ENCODE measurements at regions not wholly inside any gene's neighbourhood (a gene's known extent, or its start where the extent isn't known, plus 50 kb on each side); places are given as distances from the start of the nearest gene placed in this dataset.
"Not testable (repeated sequence)": the region's sequence is repeated elsewhere in the genome, so short reads cannot be mapped to it uniquely, and the experiment has no call there.

GRCh38 chr22:12194650-12195049 lies 3333.3 kb upstream of the OR11H1 start:
- not testable (repeated sequence) for H3K79me1 ChIP-seq (ENCODE audit: low read depth, low read length); H2BK120ac ChIP-seq (ENCODE audit: low read depth, low read length); H2BK12ac ChIP-seq (ENCODE audit: low read length); H3K27ac ChIP-seq (replicated peaks; ENCODE audit: low read length); H2AFZ ChIP-seq (ENCODE audit: low read length); H3K9me3 ChIP-seq (replicated peaks in 1 of 2; ENCODE audit: control insufficient read depth in 2 of 2, insufficient read depth in 1 of 2, low read depth in 1 of 2, low read length in 2 of 2); H2BK5ac ChIP-seq (ENCODE audit: low read length); H4K8ac ChIP-seq (ENCODE audit: low read depth, low read length); H3K9ac ChIP-seq (ENCODE audit: low read depth, low read length, poor library complexity); H3K4me3 ChIP-seq (ENCODE audit: low read length in 2 of 2); H3K4me1 ChIP-seq (ENCODE audit: control insufficient read depth in 2 of 2, insufficient read depth in 1 of 2, low read depth in 1 of 2, low read length in 2 of 2); H4K91ac ChIP-seq (ENCODE audit: low read depth, low read length, poor library complexity); H3K14ac ChIP-seq (ENCODE audit: low read length); H3K23ac ChIP-seq (ENCODE audit: low read depth, low read length, poor library complexity); H3K4ac ChIP-seq (ENCODE audit: low read length); DNase-seq (ENCODE audit: low spot score); H2AK5ac ChIP-seq (ENCODE audit: low read depth, low read length); H3K4me2 ChIP-seq (ENCODE audit: insufficient read depth, low read length, poor library complexity, severe bottlenecking); H3K27me3 ChIP-seq (ENCODE audit: control insufficient read depth in 3 of 3, insufficient read depth in 3 of 3, low read depth in 1 of 3, low read length in 3 of 3); H2BK15ac ChIP-seq (ENCODE audit: low read length); H3K18ac ChIP-seq (ENCODE audit: low read length); H3K36me3 ChIP-seq (replicated peaks in 1 of 2; ENCODE audit: control insufficient read depth in 2 of 2, insufficient read depth in 2 of 2, low read length in 2 of 2)
- no CpG with 5 or more reads among the region's 5 CpGs for WGBS, 2 donors (ENCODE audit: extremely low coverage in 2 of 2, insufficient read length in 2 of 2, insufficient replicate concordance in 1 of 2)

GRCh38 chr22:12202067-12202466 lies 3325.9 kb upstream of the OR11H1 start:
- H4K8ac ChIP-seq (ENCODE audit: low read depth, low read length); H2AK5ac ChIP-seq (ENCODE audit: low read depth, low read length); H3K4me1 ChIP-seq (ENCODE audit: control insufficient read depth in 2 of 2, insufficient read depth in 1 of 2, low read depth in 1 of 2, low read length in 2 of 2); H3K9ac ChIP-seq (ENCODE audit: low read depth, low read length, poor library complexity); H4K91ac ChIP-seq (ENCODE audit: low read depth, low read length, poor library complexity); H2BK120ac ChIP-seq (ENCODE audit: low read depth, low read length); H3K14ac ChIP-seq (ENCODE audit: low read length); H2BK5ac ChIP-seq (ENCODE audit: low read length); DNase-seq (ENCODE audit: low spot score); H3K9me3 ChIP-seq (replicated peaks in 1 of 2; ENCODE audit: control insufficient read depth in 2 of 2, insufficient read depth in 1 of 2, low read depth in 1 of 2, low read length in 2 of 2); H3K4me3 ChIP-seq (ENCODE audit: low read length in 2 of 2); H3K23ac ChIP-seq (ENCODE audit: low read depth, low read length, poor library complexity); H3K27ac ChIP-seq (replicated peaks; ENCODE audit: low read length); H3K36me3 ChIP-seq (replicated peaks in 1 of 2; ENCODE audit: control insufficient read depth in 2 of 2, insufficient read depth in 2 of 2, low read length in 2 of 2); H3K79me1 ChIP-seq (ENCODE audit: low read depth, low read length); H2BK12ac ChIP-seq (ENCODE audit: low read length); H3K18ac ChIP-seq (ENCODE audit: low read length); H2BK15ac ChIP-seq (ENCODE audit: low read length); H3K4me2 ChIP-seq (ENCODE audit: insufficient read depth, low read length, poor library complexity, severe bottlenecking); H2AFZ ChIP-seq (ENCODE audit: low read length); H3K4ac ChIP-seq (ENCODE audit: low read length); H3K27me3 ChIP-seq (ENCODE audit: control insufficient read depth in 3 of 3, insufficient read depth in 3 of 3, low read depth in 1 of 3, low read length in 3 of 3): not testable (repeated sequence)
- no CpG with 5 or more reads among the region's 5 CpGs for WGBS, 2 donors (ENCODE audit: extremely low coverage in 2 of 2, insufficient read length in 2 of 2, insufficient replicate concordance in 1 of 2)

- not testable (repeated sequence) for H3K23ac ChIP-seq (ENCODE audit: low read depth, low read length, poor library complexity); H3K27ac ChIP-seq (replicated peaks; ENCODE audit: low read length); H3K4ac ChIP-seq (ENCODE audit: low read length); H3K27me3 ChIP-seq (ENCODE audit: control insufficient read depth in 3 of 3, insufficient read depth in 3 of 3, low read depth in 1 of 3, low read length in 3 of 3); H2BK15ac ChIP-seq (ENCODE audit: low read length); H3K9ac ChIP-seq (ENCODE audit: low read depth, low read length, poor library complexity); H3K18ac ChIP-seq (ENCODE audit: low read length); H4K8ac ChIP-seq (ENCODE audit: low read depth, low read length); H3K4me3 ChIP-seq (ENCODE audit: low read length in 2 of 2); H3K36me3 ChIP-seq (replicated peaks in 1 of 2; ENCODE audit: control insufficient read depth in 2 of 2, insufficient read depth in 2 of 2, low read length in 2 of 2); H3K4me2 ChIP-seq (ENCODE audit: insufficient read depth, low read length, poor library complexity, severe bottlenecking); H2BK12ac ChIP-seq (ENCODE audit: low read length); H3K79me1 ChIP-seq (ENCODE audit: low read depth, low read length); H2AFZ ChIP-seq (ENCODE audit: low read length); H4K91ac ChIP-seq (ENCODE audit: low read depth, low read length, poor library complexity); H2BK120ac ChIP-seq (ENCODE audit: low read depth, low read length); H3K4me1 ChIP-seq (ENCODE audit: control insufficient read depth in 2 of 2, insufficient read depth in 1 of 2, low read depth in 1 of 2, low read length in 2 of 2); H3K9me3 ChIP-seq (replicated peaks in 1 of 2; ENCODE audit: control insufficient read depth in 2 of 2, insufficient read depth in 1 of 2, low read depth in 1 of 2, low read length in 2 of 2); H3K14ac ChIP-seq (ENCODE audit: low read length); H2BK5ac ChIP-seq (ENCODE audit: low read length); H2AK5ac ChIP-seq (ENCODE audit: low read depth, low read length); DNase-seq (ENCODE audit: low spot score)
- no CpG with 5 or more reads among the region's 1 CpG for WGBS, 2 donors (ENCODE audit: extremely low coverage in 2 of 2, insufficient read length in 2 of 2, insufficient replicate concordance in 1 of 2)
These were observed 3321.3 kb upstream of the OR11H1 start for GRCh38 chr22:12206687-12207086.

Data from neuronal stem cell (in vitro differentiated cells).